ENCODE measurements at regions not wholly inside any gene's neighbourhood (a gene's known extent, or its start where the extent isn't known, plus 50 kb on each side); places are given as distances from the start of the nearest gene placed in this dataset.

- TF ChIP-seq CTCF (IDR thresholded peaks at IDR 0.05; ENCODE audit: insufficient read depth, low read length) (no peak), REST (IDR thresholded peaks at IDR 0.05; ENCODE audit: insufficient replicate concordance, low read depth) (no peak), POLR2AphosphoS5 (IDR thresholded peaks at IDR 0.05; ENCODE audit: low read depth) (no peak), GABPA (IDR thresholded peaks at IDR 0.05; ENCODE audit: low read depth) (no peak)
These were observed 153.6 kb upstream of the ONECUT1 start for GRCh38 chr15:52943746-52944145.

Data from HL-60 (cell line).